Esophagus muscularis mucosa (tissue), 3 donors: ENCODE measurements at regions not wholly inside any gene's neighbourhood (a gene's known extent, or its start where the extent isn't known, plus 50 kb on each side); places are given as distances from the start of the nearest gene placed in this dataset.
"Not testable (repeated sequence)": the region's sequence is repeated elsewhere in the genome, so short reads cannot be mapped to it uniquely, and the experiment has no call there.

ENCODE experiments used
- CTCF ChIP-seq, 3 experiments: fragments of 200-600 bp in 2 of 3; fragments of 450-650 bp in 1 of 3; sonication (generic) in 2 of 3; IDR thresholded peaks; one replicate each; pipeline ENCODE4 v1.5.1; 2017 to 2019; ENCODE audit warnings: antibody characterized with exemption in 3 of 3, mild to moderate bottlenecking in 2 of 3, moderate library complexity in 1 of 3
- POLR2A ChIP-seq: fragments of 450-650 bp; IDR thresholded peaks from one replicate; pipeline ENCODE4 v1.6.1; 2017; ENCODE audit warnings: antibody characterized with exemption, moderate library complexity, mild to moderate bottlenecking, low read depth
- POLR2AphosphoS5 ChIP-seq, 2 donors: sonication (generic); formaldehyde crosslinking; IDR thresholded peaks; one replicate each; pipeline ENCODE4 v1.6.1; 2017; ENCODE audit warnings: antibody characterized with exemption in 2 of 2

GRCh38 chr2:91842913-91843312, 3028.3 kb upstream of the TEKT4 start:
- TF ChIP-seq CTCF (IDR thresholded peaks at IDR 0.05); POLR2A; POLR2AphosphoS5 (IDR thresholded peaks at IDR 0.05): not testable (repeated sequence)
